Hepatocyte (in vitro differentiated cells): ENCODE measurements at regions not wholly inside any gene's neighbourhood (a gene's known extent, or its start where the extent isn't known, plus 50 kb on each side); places are given as distances from the start of the nearest gene placed in this dataset.

ENCODE experiments used
- DNase-seq: peaks from one replicate; pipeline ENCODE4 v3.0.0-alpha.2; 2016; ENCODE audit warnings: low spot score
- H2AFZ ChIP-seq: fragments of 200-600 bp; sonication (generic); 2 replicates; pipeline ENCODE4 v1.6.0; 2016; ENCODE audit warnings: antibody characterized with exemption, mild to moderate bottlenecking
- H3K27ac ChIP-seq: fragments of 200-600 bp; sonication (generic); 2 replicates; pipeline ENCODE4 v1.5.1; 2016; ENCODE audit warnings: mild to moderate bottlenecking
- H3K27me3 ChIP-seq: fragments of 200-600 bp; sonication (generic); 2 replicates; pipeline ENCODE4 v1.6.1; 2016
- H3K36me3 ChIP-seq: fragments of 200-600 bp; sonication (generic); replicated peaks from 2 replicates; pipeline ENCODE4 v1.5.1; 2016; ENCODE audit warnings: low read depth; ENCODE audit not compliant: insufficient read depth
- H3K4me1 ChIP-seq: fragments of 200-600 bp; sonication (generic); 2 replicates; pipeline ENCODE4 v1.5.1; 2016; ENCODE audit warnings: mild to moderate bottlenecking, moderate library complexity; ENCODE audit not compliant: insufficient read depth
- H3K4me2 ChIP-seq: fragments of 200-600 bp; sonication (generic); 2 replicates; pipeline ENCODE4 v1.6.0; 2016
- H3K4me3 ChIP-seq: fragments of 200-600 bp; sonication (generic); 2 replicates; pipeline ENCODE4 v1.5.1; 2016; ENCODE audit warnings: mild to moderate bottlenecking
- H3K79me2 ChIP-seq: fragments of 200-600 bp; sonication (generic); 2 replicates; pipeline ENCODE4 v1.6.0; 2017; ENCODE audit warnings: mild to moderate bottlenecking
- H3K9me2 ChIP-seq: fragments of 200-600 bp; sonication (generic); replicated peaks from 2 replicates; pipeline ENCODE4 v1.6.0; 2017; ENCODE audit warnings: mild to moderate bottlenecking; ENCODE audit not compliant: insufficient read depth
- H3K9me3 ChIP-seq: fragments of 200-600 bp; sonication (generic); 2 replicates; pipeline ENCODE4 v1.5.1; 2016; ENCODE audit warnings: low read depth, mild to moderate bottlenecking
- H4K20me1 ChIP-seq: fragments of 200-600 bp; sonication (generic); 2 replicates; pipeline ENCODE4 v1.6.0; 2016; ENCODE audit warnings: mild to moderate bottlenecking; ENCODE audit not compliant: insufficient read depth, poor library complexity, severe bottlenecking
- EZH2 ChIP-seq: fragments of 200-600 bp; sonication (generic); IDR thresholded peaks from 2 replicates; pipeline ENCODE4 v1.6.1; 2016; ENCODE audit warnings: antibody characterized with exemption, mild to moderate bottlenecking, borderline replicate concordance
- EZH2phosphoT487 ChIP-seq: fragments of 200-600 bp; sonication (generic); IDR thresholded peaks from one replicate; pipeline ENCODE4 v1.6.1; 2018; ENCODE audit warnings: antibody characterized with exemption, mild to moderate bottlenecking, low read depth, moderate library complexity; ENCODE audit not compliant: unreplicated experiment, severe bottlenecking
- WGBS: methylation state at CpG from one replicate; pipeline ENCODE4 v1.1.6; 2016; ENCODE audit warnings: low lambda C conversion rate; ENCODE audit errors: missing lambda C conversion rate; 5-methylcytosine and 5-hydroxymethylcytosine counted together
- TF ChIP-seq, protein P1 (sequence below): fragments of 200-600 bp; sonication (generic); IDR thresholded peaks from 2 replicates; pipeline ENCODE4 v1.5.1; 2016; ENCODE audit warnings: antibody characterized with exemption, mild to moderate bottlenecking; ENCODE audit not compliant: poor library complexity

DNA sequence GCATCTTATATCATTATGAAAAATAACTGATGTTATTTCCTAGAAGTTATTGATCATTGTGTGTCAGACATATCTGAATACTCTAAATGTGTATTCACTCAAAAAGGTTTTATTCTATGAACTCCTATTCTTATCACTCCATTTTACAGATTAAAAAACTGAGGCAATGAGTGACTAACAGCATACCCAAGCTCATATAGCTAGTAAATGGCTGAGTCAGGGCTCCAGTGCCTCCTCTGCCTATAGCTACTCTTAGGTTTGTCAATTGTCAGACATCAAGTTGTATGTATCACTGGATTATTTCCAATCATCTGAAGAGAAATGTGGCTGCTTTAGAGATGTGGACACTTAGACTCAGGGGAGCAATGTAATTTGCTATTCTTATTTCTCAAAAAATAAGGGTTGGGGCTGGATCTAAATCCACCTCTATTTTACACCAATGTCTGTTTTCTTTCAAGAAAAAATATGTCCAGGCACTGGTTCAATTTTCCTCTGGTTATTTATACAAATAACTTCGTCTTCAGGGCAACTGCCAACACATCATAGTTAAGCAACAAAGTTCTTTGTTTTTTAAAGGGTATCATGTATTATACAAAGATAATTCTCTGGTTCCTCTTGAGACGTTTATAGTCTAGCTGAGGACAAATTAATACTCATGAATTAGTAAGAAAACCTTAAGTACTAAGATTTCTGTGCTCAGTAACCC is 328.9 kb upstream of the MAF start:
- Histone ChIP-seq H3K27ac (no peak overlapping the region), H3K9me3 (no peaks in the 10 kb centered on the region), H3K27me3 (no peaks in the 10 kb centered on the region), H4K20me1 (no peaks in the 10 kb centered on the region), H2AFZ (no peak overlapping the region), H3K4me3 (no peak overlapping the region), H3K4me2 (no peak overlapping the region), H3K36me3 (no peaks in the 10 kb centered on the region), H3K79me2 (no peaks in the 10 kb centered on the region), H3K4me1 (no peaks in the 10 kb centered on the region), H3K9me2 (no peaks in the 10 kb centered on the region)
- no peak for TF ChIP-seq EZH2phosphoT487
- TF ChIP-seq EZH2 = no peak
- TF ChIP-seq, protein P1, sequence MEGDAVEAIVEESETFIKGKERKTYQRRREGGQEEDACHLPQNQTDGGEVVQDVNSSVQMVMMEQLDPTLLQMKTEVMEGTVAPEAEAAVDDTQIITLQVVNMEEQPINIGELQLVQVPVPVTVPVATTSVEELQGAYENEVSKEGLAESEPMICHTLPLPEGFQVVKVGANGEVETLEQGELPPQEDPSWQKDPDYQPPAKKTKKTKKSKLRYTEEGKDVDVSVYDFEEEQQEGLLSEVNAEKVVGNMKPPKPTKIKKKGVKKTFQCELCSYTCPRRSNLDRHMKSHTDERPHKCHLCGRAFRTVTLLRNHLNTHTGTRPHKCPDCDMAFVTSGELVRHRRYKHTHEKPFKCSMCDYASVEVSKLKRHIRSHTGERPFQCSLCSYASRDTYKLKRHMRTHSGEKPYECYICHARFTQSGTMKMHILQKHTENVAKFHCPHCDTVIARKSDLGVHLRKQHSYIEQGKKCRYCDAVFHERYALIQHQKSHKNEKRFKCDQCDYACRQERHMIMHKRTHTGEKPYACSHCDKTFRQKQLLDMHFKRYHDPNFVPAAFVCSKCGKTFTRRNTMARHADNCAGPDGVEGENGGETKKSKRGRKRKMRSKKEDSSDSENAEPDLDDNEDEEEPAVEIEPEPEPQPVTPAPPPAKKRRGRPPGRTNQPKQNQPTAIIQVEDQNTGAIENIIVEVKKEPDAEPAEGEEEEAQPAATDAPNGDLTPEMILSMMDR = no peak
- 41% methylated on average over 2 of the region's 2 CpGs for WGBS
- DNase-seq = peak; percentile 33

- Histone ChIP-seq H3K36me3 (no peaks in the 10 kb centered on the region), H4K20me1 (no peaks in the 10 kb centered on the region), H3K4me3 (no peak overlapping the region), H3K9me2 (no peaks in the 10 kb centered on the region), H3K4me1 (no peaks in the 10 kb centered on the region), H3K4me2 (no peak overlapping the region), H3K27ac (no peak overlapping the region), H2AFZ (no peak overlapping the region), H3K9me3 (no peaks in the 10 kb centered on the region), H3K27me3 (no peaks in the 10 kb centered on the region), H3K79me2 (no peaks in the 10 kb centered on the region)
- TF ChIP-seq EZH2phosphoT487 (no peak), EZH2 (no peak)
- TF ChIP-seq, protein P1 = no peak
- no peak for DNase-seq
- 79% methylated on average over 9 of the region's 9 CpGs for WGBS
These were observed 327.8 kb upstream of the MAF start for GRCh38 chr16:79928142-79928873.

GRCh38 chr16:79926451-79927205 is 326.1 kb upstream of the MAF start:
- Histone ChIP-seq H3K9me3 (no peaks in the 10 kb centered on the region), H3K4me3 (no peak overlapping the region), H3K4me1 (no peaks in the 10 kb centered on the region), H4K20me1 (no peaks in the 10 kb centered on the region), H3K36me3 (no peaks in the 10 kb centered on the region), H3K27ac (no peak overlapping the region), H3K4me2 (no peak overlapping the region), H3K9me2 (no peaks in the 10 kb centered on the region), H3K79me2 (no peaks in the 10 kb centered on the region), H2AFZ (no peak overlapping the region), H3K27me3 (no peaks in the 10 kb centered on the region)
- no peak for DNase-seq
- TF ChIP-seq, protein P1 = no peak
- TF ChIP-seq EZH2 (no peak), EZH2phosphoT487 (no peak)
- WGBS = 89% methylated on average over 11 of the region's 11 CpGs
